ENCODE measurements at regions not wholly inside any gene's neighbourhood (a gene's known extent, or its start where the extent isn't known, plus 50 kb on each side); places are given as distances from the start of the nearest gene placed in this dataset.
"Not testable (repeated sequence)": the region's sequence is repeated elsewhere in the genome, so short reads cannot be mapped to it uniquely, and the experiment has no call there.

DNA sequence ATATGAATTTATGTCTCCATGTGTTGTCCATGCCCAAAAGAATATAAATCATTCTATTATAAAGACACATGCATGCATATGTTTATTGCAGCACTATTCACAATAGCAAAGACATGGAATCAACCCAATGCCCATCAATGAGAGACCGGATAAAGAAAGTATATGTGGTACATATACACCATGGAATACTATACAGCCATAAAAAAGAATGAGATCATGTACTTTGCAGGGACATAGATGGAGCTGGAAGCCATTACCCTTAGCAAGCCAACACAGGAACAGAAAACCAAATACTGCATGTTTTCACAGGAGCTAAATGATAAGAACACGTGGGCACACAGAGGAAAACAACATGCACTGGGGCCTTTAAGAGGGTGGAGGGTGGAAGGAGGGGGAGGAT, 639.1 kb downstream of the GATA3 start:
- POLR2A ChIA-PET; H3K27me3 Mint-ChIP-seq; H3K4me1 Mint-ChIP-seq; H3K27ac Mint-ChIP-seq; H3K36me3 Mint-ChIP-seq; H3K4me3 Mint-ChIP-seq; H3K27ac ChIP-seq (ENCODE audit: low read length); H3K9me3 ChIP-seq; H3K27me3 ChIP-seq (replicated peaks in 1 of 2; ENCODE audit: control insufficient read depth in 2 of 2, extremely low read depth in 1 of 2, insufficient read depth in 2 of 2, low read length in 1 of 2); H3K4me1 ChIP-seq (ENCODE audit: control insufficient read depth in 1 of 2, extremely low read depth in 1 of 2, insufficient read depth in 2 of 2, low read length in 2 of 2); CTCF ChIA-PET; H3K36me3 ChIP-seq (ENCODE audit: control insufficient read depth in 2 of 2, extremely low read depth in 1 of 2, insufficient read depth in 1 of 2, low read length in 1 of 2); ATAC-seq (replicated peaks in 1 of 4); H3K9me3 Mint-ChIP-seq; H3K4me3 ChIP-seq (ENCODE audit: control insufficient read depth in 1 of 2, extremely low read depth in 1 of 2, low read length in 1 of 2); DNase-seq: not testable (repeated sequence)
- WGBS (ENCODE audit: insufficient coverage), result no CpG with 5 or more reads among the region's 2 CpGs

DNA sequence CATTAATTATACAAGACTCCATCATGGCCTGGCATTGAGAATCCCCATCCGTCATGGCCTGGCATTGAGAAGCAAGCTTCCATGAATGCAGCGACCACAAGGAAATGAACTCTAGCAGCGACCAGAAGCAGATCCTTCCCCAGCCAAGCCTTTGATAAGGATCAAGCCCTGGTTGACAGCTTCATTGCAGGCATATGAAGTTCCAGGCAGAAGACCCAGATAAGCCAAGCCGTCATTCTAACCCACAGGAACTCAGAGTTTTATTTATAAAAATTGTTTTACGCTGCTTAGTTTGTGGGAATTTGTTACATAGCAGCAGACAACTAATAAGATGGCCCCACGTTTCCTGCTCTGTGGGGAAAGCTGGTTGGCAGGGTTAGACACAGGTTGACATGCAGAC, 642.3 kb downstream of the GATA3 start:
- CTCF ChIA-PET, result no interaction called here
- ATAC-seq (replicated peaks in 1 of 4) (no peak), DNase-seq (no peak)
- Mint-ChIP-seq H3K4me3 (no peak overlapping the region), H3K36me3 (no peaks in the 10 kb centered on the region), H3K27ac (no peak overlapping the region), H3K4me1 (no peaks in the 10 kb centered on the region), H3K9me3 (peaks cover 0 to 9% (median 3%) of the 10 kb centered on the region in 3 donors), H3K27me3 (peaks cover 2 to 11% of the 10 kb centered on the region in 2 donors)
- H3K4me1 ChIP-seq (ENCODE audit: control insufficient read depth in 1 of 2, extremely low read depth in 1 of 2, insufficient read depth in 2 of 2, low read length in 2 of 2), result no peaks in the 10 kb centered on the region
- no peaks in the 10 kb centered on the region for H3K9me3 ChIP-seq
- 83% methylated on average over 1 of the region's 6 CpGs for WGBS (ENCODE audit: insufficient coverage)
- no peak overlapping the region for H3K27ac ChIP-seq (ENCODE audit: low read length)
- no peaks in the 10 kb centered on the region for H3K36me3 ChIP-seq (ENCODE audit: control insufficient read depth in 2 of 2, extremely low read depth in 1 of 2, insufficient read depth in 1 of 2, low read length in 1 of 2)
- H3K4me3 ChIP-seq (ENCODE audit: control insufficient read depth in 1 of 2, extremely low read depth in 1 of 2, low read length in 1 of 2), result no peak overlapping the region
- POLR2A ChIA-PET, result interaction anchor here in 1 of 2 donors (0.7 kb wide), 1 partner anchor 1086 kb away, joined by 3 read pairs; no protein-coding TSS in a partner anchor
- H3K27me3 ChIP-seq (replicated peaks in 1 of 2; ENCODE audit: control insufficient read depth in 2 of 2, extremely low read depth in 1 of 2, insufficient read depth in 2 of 2, low read length in 1 of 2), result no peaks in the 10 kb centered on the region

DNA sequence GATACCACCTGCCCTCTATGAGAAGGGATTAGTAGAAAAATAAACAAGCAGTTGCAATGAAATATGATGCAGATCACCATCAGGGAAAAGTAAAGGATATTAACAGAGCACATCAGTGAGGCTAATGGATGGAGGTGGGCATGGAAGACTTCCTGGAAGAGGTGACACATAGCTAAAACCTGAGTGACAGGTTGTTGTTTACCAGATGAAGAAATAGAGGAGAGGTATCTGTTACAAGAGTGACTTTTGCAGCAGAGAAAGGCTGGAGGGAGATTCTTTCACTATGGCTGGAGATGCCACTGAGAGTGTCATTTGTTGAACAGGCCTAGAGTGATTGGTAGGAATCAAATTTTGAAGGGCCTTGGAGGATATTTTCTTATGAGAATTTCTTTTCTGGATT, 646.2 kb downstream of the GATA3 start:
- ChIA-PET CTCF (no interaction called here), POLR2A (no interaction called here)
- Mint-ChIP-seq H3K27me3 (peaks cover 6 to 21% of the 10 kb centered on the region in 2 donors), H3K27ac (no peak overlapping the region), H3K4me3 (no peak overlapping the region), H3K36me3 (no peaks in the 10 kb centered on the region), H3K9me3 (peaks cover 0 to 5% (median 0%) of the 10 kb centered on the region in 3 donors), H3K4me1 (no peaks in the 10 kb centered on the region)
- Histone ChIP-seq H3K4me3 (ENCODE audit: control insufficient read depth in 1 of 2, extremely low read depth in 1 of 2, low read length in 1 of 2) (no peak overlapping the region), H3K27me3 (replicated peaks in 1 of 2; ENCODE audit: control insufficient read depth in 2 of 2, extremely low read depth in 1 of 2, insufficient read depth in 2 of 2, low read length in 1 of 2) (no peaks in the 10 kb centered on the region), H3K9me3 (no peaks in the 10 kb centered on the region), H3K36me3 (ENCODE audit: control insufficient read depth in 2 of 2, extremely low read depth in 1 of 2, insufficient read depth in 1 of 2, low read length in 1 of 2) (no peaks in the 10 kb centered on the region), H3K27ac (ENCODE audit: low read length) (no peak overlapping the region), H3K4me1 (ENCODE audit: control insufficient read depth in 1 of 2, extremely low read depth in 1 of 2, insufficient read depth in 2 of 2, low read length in 2 of 2) (no peaks in the 10 kb centered on the region)
- ATAC-seq (replicated peaks in 1 of 4), result no peak
- no peak for DNase-seq

DNA sequence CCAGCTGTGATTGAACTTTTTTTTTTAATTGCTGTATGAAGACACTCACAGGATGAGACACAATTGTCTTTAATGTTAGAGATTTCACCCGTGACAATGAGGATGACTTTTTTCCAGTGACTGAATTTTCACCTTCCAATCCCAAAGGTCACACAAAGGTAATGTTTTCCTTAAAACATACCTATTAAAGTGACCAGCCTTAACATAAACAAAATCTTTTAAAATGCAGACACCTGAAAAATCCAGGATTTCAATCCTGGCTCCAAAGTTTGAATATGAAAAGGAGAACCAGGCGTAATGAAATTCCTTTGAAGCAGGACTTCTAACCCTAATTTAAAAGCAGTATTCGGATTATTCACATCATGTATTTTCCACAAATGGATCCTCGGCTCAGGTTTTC, 647.7 kb downstream of the GATA3 start:
- no peaks in the 10 kb centered on the region for H3K4me1 ChIP-seq (ENCODE audit: control insufficient read depth in 1 of 2, extremely low read depth in 1 of 2, insufficient read depth in 2 of 2, low read length in 2 of 2)
- peaks cover 6 to 21% of the 10 kb centered on the region in 2 donors for H3K27me3 Mint-ChIP-seq
- ChIA-PET POLR2A (no interaction called here), CTCF (interaction anchor here in 1 of 2 donors (0.6 kb wide), 1 partner anchor 628 kb away, joined by 3 read pairs; no protein-coding TSS in a partner anchor)
- H3K4me3 Mint-ChIP-seq, result no peak overlapping the region
- no peaks in the 10 kb centered on the region for H3K4me1 Mint-ChIP-seq
- DNase-seq (no peak), ATAC-seq (replicated peaks in 1 of 4) (no peak)
- H3K27ac Mint-ChIP-seq, result no peak overlapping the region
- WGBS (ENCODE audit: insufficient coverage), result 100% methylated on average over 1 of the region's 4 CpGs
- H3K4me3 ChIP-seq (ENCODE audit: control insufficient read depth in 1 of 2, extremely low read depth in 1 of 2, low read length in 1 of 2), result no peak overlapping the region
- H3K27me3 ChIP-seq (replicated peaks in 1 of 2; ENCODE audit: control insufficient read depth in 2 of 2, extremely low read depth in 1 of 2, insufficient read depth in 2 of 2, low read length in 1 of 2), result no peaks in the 10 kb centered on the region
- no peaks in the 10 kb centered on the region for H3K36me3 Mint-ChIP-seq
- H3K9me3 Mint-ChIP-seq, result peaks cover 0 to 5% (median 0%) of the 10 kb centered on the region in 3 donors
- H3K9me3 ChIP-seq, result no peaks in the 10 kb centered on the region
- no peaks in the 10 kb centered on the region for H3K36me3 ChIP-seq (ENCODE audit: control insufficient read depth in 2 of 2, extremely low read depth in 1 of 2, insufficient read depth in 1 of 2, low read length in 1 of 2)
- no peak overlapping the region for H3K27ac ChIP-seq (ENCODE audit: low read length)

DNA sequence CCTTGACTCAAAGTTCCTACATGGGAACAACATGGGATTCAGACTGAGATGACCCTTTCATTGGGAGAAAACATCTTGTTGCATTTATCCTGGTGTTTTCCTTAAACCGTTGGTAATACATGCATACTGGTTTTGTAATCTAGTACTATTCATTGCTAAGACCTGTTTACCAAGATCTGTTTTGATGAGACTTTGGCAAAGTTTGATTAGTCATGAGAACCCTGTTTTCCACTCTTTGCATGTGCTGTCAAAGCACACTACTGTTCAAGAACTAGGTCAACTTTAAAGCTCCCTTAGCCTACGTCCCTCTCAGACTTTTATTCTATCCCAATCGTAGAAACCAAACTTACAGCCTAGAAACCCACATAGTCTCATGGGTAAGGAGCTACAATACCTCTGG, 650.9 kb downstream of the GATA3 start:
- no peaks in the 10 kb centered on the region for H3K9me3 ChIP-seq
- POLR2A ChIA-PET, result no interaction called here
- H3K27me3 Mint-ChIP-seq, result peaks cover 4 to 23% of the 10 kb centered on the region in 2 donors
- no peaks in the 10 kb centered on the region for H3K36me3 Mint-ChIP-seq
- ATAC-seq (replicated peaks in 1 of 4), result no peak
- no peak overlapping the region for H3K4me3 Mint-ChIP-seq
- no peak overlapping the region for H3K4me3 ChIP-seq (ENCODE audit: control insufficient read depth in 1 of 2, extremely low read depth in 1 of 2, low read length in 1 of 2)
- no peak overlapping the region for H3K27ac ChIP-seq (ENCODE audit: low read length)
- peaks cover 0 to 3% of the 10 kb centered on the region in 2 experiments for H3K27me3 ChIP-seq (replicated peaks in 1 of 2; ENCODE audit: control insufficient read depth in 2 of 2, extremely low read depth in 1 of 2, insufficient read depth in 2 of 2, low read length in 1 of 2)
- no peak for DNase-seq
- H3K36me3 ChIP-seq (ENCODE audit: control insufficient read depth in 2 of 2, extremely low read depth in 1 of 2, insufficient read depth in 1 of 2, low read length in 1 of 2), result no peaks in the 10 kb centered on the region
- CTCF ChIA-PET, result no interaction called here
- no peaks in the 10 kb centered on the region for H3K4me1 Mint-ChIP-seq
- WGBS (ENCODE audit: insufficient coverage), result no CpG with 5 or more reads among the region's 3 CpGs
- no peak overlapping the region for H3K27ac Mint-ChIP-seq
- H3K9me3 Mint-ChIP-seq, result no peaks in the 10 kb centered on the region
- H3K4me1 ChIP-seq (ENCODE audit: control insufficient read depth in 1 of 2, extremely low read depth in 1 of 2, insufficient read depth in 2 of 2, low read length in 2 of 2), result no peaks in the 10 kb centered on the region

DNA sequence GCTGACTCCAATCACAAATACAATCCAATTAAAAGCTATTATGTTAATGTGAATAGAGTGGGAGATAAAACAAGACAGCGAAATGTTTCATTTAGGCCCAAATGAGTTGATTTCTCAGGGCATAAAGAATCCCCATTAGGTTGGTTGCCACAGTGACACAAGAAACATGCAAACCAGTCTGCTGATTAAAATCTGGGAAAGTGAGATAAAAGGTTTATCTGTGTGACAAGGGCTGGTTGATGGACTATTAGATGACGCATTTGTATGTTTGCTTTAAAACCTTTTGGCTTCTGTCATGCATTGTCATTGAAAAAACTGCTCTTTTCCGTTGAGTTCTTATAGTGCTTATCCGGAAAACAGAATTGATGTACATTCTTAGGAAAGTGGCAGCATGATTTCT, 658.2 kb downstream of the GATA3 start:
- H3K4me1 Mint-ChIP-seq, result no peaks in the 10 kb centered on the region
- WGBS (ENCODE audit: insufficient coverage), result 78% methylated on average over 3 of the region's 4 CpGs

DNA sequence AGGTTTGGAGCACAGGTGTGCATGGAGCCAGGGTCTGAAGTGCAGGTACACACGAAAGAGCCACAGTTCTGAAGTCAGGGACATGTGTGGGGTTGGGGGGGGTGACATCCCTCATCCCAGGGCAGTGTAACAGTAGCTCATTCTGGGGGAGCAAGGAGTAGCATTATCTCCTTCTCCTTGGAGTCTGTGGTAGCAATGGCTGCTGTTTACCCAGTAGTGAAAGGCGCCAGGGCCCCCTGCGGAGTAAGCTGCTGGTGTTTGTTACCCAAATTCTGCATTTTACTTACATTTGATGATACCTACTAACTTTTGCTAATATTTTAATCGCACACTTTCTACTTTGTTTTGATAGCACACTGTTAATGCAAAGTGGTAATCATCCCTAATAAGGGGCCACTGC, 665.5 kb downstream of the GATA3 start:
- Histone ChIP-seq H3K4me1 (ENCODE audit: control insufficient read depth in 1 of 2, extremely low read depth in 1 of 2, insufficient read depth in 2 of 2, low read length in 2 of 2) (no peaks in the 10 kb centered on the region), H3K27ac (ENCODE audit: low read length) (no peak overlapping the region), H3K27me3 (replicated peaks in 1 of 2; ENCODE audit: control insufficient read depth in 2 of 2, extremely low read depth in 1 of 2, insufficient read depth in 2 of 2, low read length in 1 of 2) (peaks cover 0 to 4% of the 10 kb centered on the region in 2 experiments), H3K4me3 (ENCODE audit: control insufficient read depth in 1 of 2, extremely low read depth in 1 of 2, low read length in 1 of 2) (no peak overlapping the region), H3K9me3 (no peaks in the 10 kb centered on the region), H3K36me3 (ENCODE audit: control insufficient read depth in 2 of 2, extremely low read depth in 1 of 2, insufficient read depth in 1 of 2, low read length in 1 of 2) (no peaks in the 10 kb centered on the region)
- Mint-ChIP-seq H3K27me3 (no peaks in the 10 kb centered on the region), H3K27ac (no peak overlapping the region), H3K4me1 (no peaks in the 10 kb centered on the region), H3K36me3 (peaks cover 8% of the 10 kb centered on the region), H3K4me3 (no peak overlapping the region), H3K9me3 (peaks cover 15 to 25% (median 23%) of the 10 kb centered on the region in 3 donors)
- no peak for DNase-seq
- ChIA-PET CTCF (no interaction called here), POLR2A (interaction anchor here in 1 of 2 donors (0.6 kb wide), 1 partner anchor 504 kb away, joined by 3 read pairs; no protein-coding TSS in a partner anchor)
- 79% methylated on average over 2 of the region's 4 CpGs for WGBS (ENCODE audit: insufficient coverage)
- no peak for ATAC-seq (replicated peaks in 1 of 4)

More for the DNA sequence above, 658.2 kb downstream of the GATA3 start:
- peaks cover 0 to 11% of the 10 kb centered on the region in 2 donors for H3K27me3 Mint-ChIP-seq
- H3K4me3 Mint-ChIP-seq, result no peak overlapping the region
- ChIA-PET POLR2A (no interaction called here), CTCF (no interaction called here)
- no peaks in the 10 kb centered on the region for H3K9me3 ChIP-seq
- H3K36me3 Mint-ChIP-seq, result no peaks in the 10 kb centered on the region
- no peaks in the 10 kb centered on the region for H3K9me3 Mint-ChIP-seq
- H3K4me3 ChIP-seq (ENCODE audit: control insufficient read depth in 1 of 2, extremely low read depth in 1 of 2, low read length in 1 of 2), result no peak overlapping the region
- ATAC-seq (replicated peaks in 1 of 4), result no peak
- H3K27me3 ChIP-seq (replicated peaks in 1 of 2; ENCODE audit: control insufficient read depth in 2 of 2, extremely low read depth in 1 of 2, insufficient read depth in 2 of 2, low read length in 1 of 2), result peaks cover 0 to 3% of the 10 kb centered on the region in 2 experiments
- H3K27ac Mint-ChIP-seq, result no peak overlapping the region
- DNase-seq, result no peak
- no peak overlapping the region for H3K27ac ChIP-seq (ENCODE audit: low read length)
- H3K36me3 ChIP-seq (ENCODE audit: control insufficient read depth in 2 of 2, extremely low read depth in 1 of 2, insufficient read depth in 1 of 2, low read length in 1 of 2), result no peaks in the 10 kb centered on the region
- no peaks in the 10 kb centered on the region for H3K4me1 ChIP-seq (ENCODE audit: control insufficient read depth in 1 of 2, extremely low read depth in 1 of 2, insufficient read depth in 2 of 2, low read length in 2 of 2)
